ENCODE measurements at regions not wholly inside any gene's neighbourhood (a gene's known extent, or its start where the extent isn't known, plus 50 kb on each side); places are given as distances from the start of the nearest gene placed in this dataset.
"Not testable (repeated sequence)": the region's sequence is repeated elsewhere in the genome, so short reads cannot be mapped to it uniquely, and the experiment has no call there.

GRCh38 chr19:28332886-28333285, 880.1 kb downstream of the UQCRFS1 start:
- DNase-seq = no peak

DNA sequence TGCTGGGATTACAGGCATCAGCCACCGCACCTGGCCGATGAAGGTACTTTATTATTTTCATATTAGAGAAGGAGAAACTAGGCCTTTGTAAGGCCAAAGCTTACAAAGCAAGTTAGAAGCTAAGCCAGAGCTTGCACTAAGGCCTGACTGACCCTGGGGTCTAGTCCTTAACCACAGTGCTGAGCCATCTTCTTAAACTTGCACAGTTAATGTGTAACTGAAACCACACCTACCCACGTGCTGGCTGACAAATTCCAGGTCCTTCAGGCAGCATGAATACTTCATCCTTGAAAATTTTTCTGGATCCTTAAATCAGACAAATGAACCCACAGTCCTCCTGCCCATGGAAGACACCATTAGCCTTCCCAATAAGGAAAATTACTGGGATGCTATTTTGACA, 880.6 kb downstream of the UQCRFS1 start:
- DNase-seq = no peak

GRCh38 chr19:28331596-28331995, 881.4 kb downstream of the UQCRFS1 start:
- DNase-seq = no peak

GRCh38 chr19:28330831-28331230, 882.1 kb downstream of the UQCRFS1 start:
- no peak for DNase-seq

GRCh38 chr19:28329429-28329828, 883.5 kb downstream of the UQCRFS1 start:
- DNase-seq = no peak

DNA sequence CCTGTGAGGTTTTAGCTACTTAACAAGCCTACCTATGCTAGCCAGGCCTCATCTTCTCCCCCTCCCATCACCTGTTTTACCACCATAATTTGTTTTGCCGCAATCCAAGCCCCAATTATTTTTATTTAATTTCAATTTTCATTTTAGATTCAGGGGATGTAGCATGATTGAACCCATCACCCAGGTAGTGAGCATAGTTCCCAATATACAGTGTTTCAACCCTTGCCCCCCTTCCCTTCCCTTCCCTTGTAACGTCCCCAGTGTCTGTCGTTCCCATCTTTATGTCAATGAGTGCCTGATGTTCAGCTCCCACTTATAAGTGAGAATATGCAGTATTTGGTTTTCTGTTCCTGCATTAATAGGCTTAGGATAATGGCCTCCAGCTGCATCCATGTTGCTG, 885.0 kb downstream of the UQCRFS1 start:
- no peak for DNase-seq

GRCh38 chr19:28326746-28327145, 886.2 kb downstream of the UQCRFS1 start:
- no peak for DNase-seq

DNA sequence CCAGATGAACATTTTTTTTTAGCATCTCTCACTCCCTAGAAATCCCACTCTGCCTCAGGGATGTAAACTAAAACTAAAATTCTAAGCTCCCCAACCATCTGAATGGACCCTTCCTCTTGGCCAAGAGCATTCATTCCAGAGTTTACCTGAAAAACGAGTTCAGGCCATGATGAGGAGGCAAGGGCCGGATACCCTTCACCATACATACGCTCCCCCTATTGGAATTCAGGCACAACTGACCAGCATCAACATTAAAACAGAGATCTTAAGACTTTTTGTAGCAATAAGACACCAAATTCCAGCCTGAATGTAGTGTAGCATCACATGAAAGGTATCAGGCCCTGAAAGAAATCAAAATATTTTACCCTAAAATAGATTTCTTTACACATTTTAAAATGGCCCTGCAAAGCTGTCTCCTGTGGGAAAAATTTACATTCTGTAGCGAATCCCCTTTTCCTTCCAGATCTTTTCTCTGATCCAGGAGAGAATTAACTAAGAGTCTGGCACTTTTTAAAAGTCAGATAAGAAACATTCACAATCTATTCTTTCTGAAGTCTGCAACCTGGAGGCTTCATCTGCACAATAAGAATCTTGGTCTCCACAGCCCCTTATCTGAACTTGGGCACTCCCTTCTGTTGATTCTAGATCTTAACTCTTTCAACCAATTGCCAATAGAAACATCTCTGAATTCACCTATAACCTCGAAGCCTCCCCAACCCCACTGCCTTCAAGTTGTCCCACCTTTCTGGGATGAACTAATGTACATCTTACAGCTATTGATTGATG, 888.5 kb downstream of the UQCRFS1 start:
- DNase-seq = no peak

DNA sequence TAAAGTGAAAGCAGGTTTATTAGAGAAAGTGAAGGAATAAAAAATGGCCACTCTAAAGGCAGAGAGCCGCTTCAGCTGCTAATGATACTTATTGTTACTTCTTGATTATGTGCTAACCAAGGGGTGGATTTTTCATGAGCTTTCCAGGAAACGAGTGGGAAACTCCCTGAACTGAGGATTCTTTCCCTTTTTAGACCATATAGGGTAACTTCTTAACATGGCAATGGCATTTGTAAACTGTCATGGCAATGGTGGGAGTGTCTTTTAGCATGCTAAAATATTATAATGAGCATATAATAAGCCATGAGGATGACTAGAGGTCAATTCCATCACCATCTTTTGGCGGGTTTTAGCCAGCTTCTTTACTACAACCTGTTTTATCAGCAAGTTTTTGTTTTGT, 890.0 kb downstream of the UQCRFS1 start:
- no peak for DNase-seq

GRCh38 chr19:28322491-28322890, 890.5 kb downstream of the UQCRFS1 start:
- DNase-seq = no peak

DNA sequence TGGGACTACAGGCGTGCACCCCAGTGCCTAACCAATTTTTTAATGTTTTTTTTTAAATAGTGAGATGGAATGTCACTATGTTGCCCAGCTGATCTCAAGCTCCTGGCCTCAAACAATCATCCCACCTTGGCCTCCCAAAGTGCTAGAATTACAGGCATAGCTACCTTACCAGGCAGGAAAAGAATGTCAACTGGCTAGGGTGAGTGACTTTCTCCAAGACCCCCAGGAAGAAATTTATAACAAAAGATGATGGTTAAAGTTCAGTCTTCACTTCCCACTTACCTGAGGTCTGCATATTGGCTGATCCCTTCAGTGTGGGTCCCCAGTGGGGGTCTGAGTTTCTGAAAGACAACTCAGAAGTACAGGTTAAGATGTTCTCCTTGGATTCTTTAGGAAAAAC, 893.0 kb downstream of the UQCRFS1 start:
- no peak for DNase-seq

DNA sequence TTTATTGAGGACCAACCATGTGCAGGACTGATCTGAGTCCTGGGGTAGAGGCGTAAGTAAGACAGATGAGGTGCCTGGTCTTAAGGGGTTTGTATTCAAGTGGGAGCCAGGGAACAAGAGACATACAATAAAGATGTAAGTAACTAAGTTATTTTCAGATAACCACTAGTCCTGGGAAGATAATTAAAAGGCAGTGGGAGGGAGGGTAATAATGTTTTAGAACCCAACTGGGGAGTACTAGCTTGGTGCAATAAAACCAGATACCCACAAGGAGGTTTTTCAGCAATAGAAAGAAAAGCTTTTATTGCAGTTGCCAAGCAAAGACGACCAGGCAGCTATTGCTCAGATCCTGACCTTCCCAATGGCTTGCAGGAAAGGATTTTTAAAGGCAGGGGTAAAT, 893.7 kb downstream of the UQCRFS1 start:
- DNase-seq = no peak

GRCh38 chr19:28318469-28319179, 894.3 kb downstream of the UQCRFS1 start:
- DNase-seq = no peak

GRCh38 chr19:28316464-28316863, 896.5 kb downstream of the UQCRFS1 start:
- DNase-seq = no peak

- no peak for DNase-seq
These were observed 898.2 kb downstream of the UQCRFS1 start for GRCh38 chr19:28314756-28315155.

DNA sequence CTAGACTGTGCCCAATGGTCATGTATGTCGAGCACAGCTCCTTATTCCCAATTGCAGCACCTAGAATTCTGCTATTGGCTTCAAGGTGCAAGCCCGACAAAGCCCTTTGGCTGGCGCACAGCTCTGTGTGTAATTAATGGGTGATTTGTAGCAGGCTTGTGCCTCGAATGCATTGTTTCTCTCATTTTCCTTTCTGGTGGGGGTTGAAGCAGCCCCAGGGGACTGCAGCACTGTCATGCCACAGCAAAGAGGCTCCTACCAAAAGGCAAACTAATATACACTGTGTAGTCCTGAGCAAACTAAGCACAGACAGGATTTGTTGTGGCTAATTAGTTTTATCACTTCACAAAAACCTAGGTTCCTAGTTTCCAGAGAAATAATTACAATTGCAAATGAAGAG, 898.7 kb downstream of the UQCRFS1 start:
- no peak for DNase-seq

DNA sequence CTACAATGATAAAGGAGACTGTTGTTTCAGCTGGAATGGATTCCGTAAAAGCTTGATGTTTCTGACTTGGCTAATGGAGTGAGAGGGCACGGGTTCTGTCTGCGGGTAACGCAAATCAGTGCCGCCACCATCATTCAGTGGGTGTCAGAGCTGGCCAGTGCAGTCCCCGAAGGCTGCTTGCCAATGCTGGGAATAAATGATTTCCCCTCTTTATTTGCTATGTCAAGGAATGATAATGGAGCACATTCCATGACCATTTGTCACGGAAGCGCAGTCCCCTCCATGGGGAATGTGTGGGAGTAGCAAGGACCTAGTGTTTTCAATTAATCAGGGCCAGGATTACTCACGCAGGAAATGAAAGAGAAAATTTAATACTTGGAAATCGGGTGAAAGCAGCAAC, 899.3 kb downstream of the UQCRFS1 start:
- DNase-seq = no peak

- no peak for DNase-seq
These were observed 900.7 kb downstream of the UQCRFS1 start for GRCh38 chr19:28312269-28312668.

GRCh38 chr19:28310829-28311228, 902.1 kb downstream of the UQCRFS1 start:
- DNase-seq = not testable (repeated sequence)

DNA sequence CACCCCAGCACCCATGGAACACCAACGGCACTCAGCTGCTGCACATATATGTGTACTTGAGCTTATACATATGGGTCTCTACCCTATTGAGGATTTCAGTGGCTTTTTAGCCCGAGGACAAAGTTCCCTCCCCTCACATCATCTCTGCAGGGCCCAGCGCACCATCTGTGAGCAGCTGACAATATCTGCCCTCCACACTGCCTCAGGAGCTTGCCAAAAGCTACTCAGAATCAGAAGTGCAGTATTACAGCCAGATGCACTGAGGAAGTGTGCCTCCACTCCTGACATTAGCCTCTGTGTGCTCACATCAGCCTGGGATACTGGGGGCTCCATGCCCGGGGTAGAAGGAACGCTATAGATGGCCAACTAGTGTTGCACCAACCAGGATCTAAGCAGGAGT, 903.9 kb downstream of the UQCRFS1 start:
- no peak for DNase-seq

- no peak for DNase-seq
These were observed 905.0 kb downstream of the UQCRFS1 start for GRCh38 chr19:28307963-28308362.

GRCh38 chr19:28307487-28307886, 905.5 kb downstream of the UQCRFS1 start:
- DNase-seq = no peak

DNA sequence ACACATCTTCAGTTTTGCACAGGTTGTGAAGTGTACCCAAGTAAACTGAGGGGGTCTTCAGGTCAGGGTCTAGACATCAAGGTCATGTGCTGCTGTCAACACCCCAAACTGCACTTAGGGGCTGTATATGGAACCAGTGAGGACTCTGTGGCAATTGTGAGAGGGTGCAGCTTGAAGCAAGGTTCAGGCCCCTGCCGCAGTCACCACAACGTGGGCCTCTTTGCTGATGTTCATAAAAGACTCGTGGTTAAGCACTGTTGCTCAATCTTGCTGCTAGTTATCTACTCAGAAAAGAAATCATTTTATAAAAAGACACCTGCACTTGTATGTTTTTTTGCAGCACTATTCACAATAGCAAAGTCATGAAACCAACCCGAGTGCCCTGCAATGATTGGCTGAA, 907.4 kb downstream of the UQCRFS1 start:
- DNase-seq = no peak

- no peak for DNase-seq
These were observed 909.4 kb downstream of the UQCRFS1 start for GRCh38 chr19:28303502-28303901.

GRCh38 chr19:28301961-28302360, 911.0 kb downstream of the UQCRFS1 start:
- no peak for DNase-seq

Measured in activated CD4-positive, alpha-beta T cell treated with anti-CD3 and anti-CD28 coated beads for 1 hour (primary cell).